NCI-H1694 treated with DMSO at 0.1 percent for 48 hours (cell line): ENCODE measurements at regions not wholly inside any gene's neighbourhood (a gene's known extent, or its start where the extent isn't known, plus 50 kb on each side); places are given as distances from the start of the nearest gene placed in this dataset.
"Not testable (repeated sequence)": the region's sequence is repeated elsewhere in the genome, so short reads cannot be mapped to it uniquely, and the experiment has no call there.

Experiments used
- DNase-seq: peaks from one replicate; lab custom pipeline; 2025; lab: John Stamatoyannopoulos, UW

GRCh38 chr6:55058682-55059081 is 115.6 kb upstream of the HCRTR2 start:
- no peak for DNase-seq

- no peak for DNase-seq
These were observed 109.4 kb upstream of the HCRTR2 start for GRCh38 chr6:55064711-55065420.

GRCh38 chr6:55069132-55069781 is 105.1 kb upstream of the HCRTR2 start:
- peak; percentile 45 for DNase-seq

- no peak for DNase-seq
These were observed 92.3 kb upstream of the HCRTR2 start for GRCh38 chr6:55082021-55082420.

- DNase-seq: not testable (repeated sequence)
These were observed 86.3 kb upstream of the HCRTR2 start for GRCh38 chr6:55088011-55088410.

GRCh38 chr6:55088902-55089301 is 85.4 kb upstream of the HCRTR2 start:
- no peak for DNase-seq

GRCh38 chr6:55089325-55089724 is 85.0 kb upstream of the HCRTR2 start:
- no peak for DNase-seq

GRCh38 chr6:55100686-55101085 is 73.6 kb upstream of the HCRTR2 start:
- no peak for DNase-seq

- DNase-seq: no peak
These were observed 73.2 kb upstream of the HCRTR2 start for GRCh38 chr6:55101157-55101556.

GRCh38 chr6:55108134-55109130 is 65.9 kb upstream of the HCRTR2 start:
- no peak for DNase-seq

GRCh38 chr6:55117267-55117666 is 57.0 kb upstream of the HCRTR2 start:
- DNase-seq: no peak

- DNase-seq: not testable (repeated sequence)
These were observed 50.1 kb upstream of the HCRTR2 start for GRCh38 chr6:55124241-55124640.
